Middle frontal gyrus (tissue), 1 donor: ENCODE measurements at regions not wholly inside any gene's neighbourhood (a gene's known extent, or its start where the extent isn't known, plus 50 kb on each side); places are given as distances from the start of the nearest gene placed in this dataset.
"Not testable (repeated sequence)": the region's sequence is repeated elsewhere in the genome, so short reads cannot be mapped to it uniquely, and the experiment has no call there.

Experiments used
- DNase-seq: peaks from one replicate; pipeline ENCODE4 v3.0.0-alpha.2; 2015; ENCODE audit warnings: low spot score; ENCODE audit errors: extremely low spot score

DNA sequence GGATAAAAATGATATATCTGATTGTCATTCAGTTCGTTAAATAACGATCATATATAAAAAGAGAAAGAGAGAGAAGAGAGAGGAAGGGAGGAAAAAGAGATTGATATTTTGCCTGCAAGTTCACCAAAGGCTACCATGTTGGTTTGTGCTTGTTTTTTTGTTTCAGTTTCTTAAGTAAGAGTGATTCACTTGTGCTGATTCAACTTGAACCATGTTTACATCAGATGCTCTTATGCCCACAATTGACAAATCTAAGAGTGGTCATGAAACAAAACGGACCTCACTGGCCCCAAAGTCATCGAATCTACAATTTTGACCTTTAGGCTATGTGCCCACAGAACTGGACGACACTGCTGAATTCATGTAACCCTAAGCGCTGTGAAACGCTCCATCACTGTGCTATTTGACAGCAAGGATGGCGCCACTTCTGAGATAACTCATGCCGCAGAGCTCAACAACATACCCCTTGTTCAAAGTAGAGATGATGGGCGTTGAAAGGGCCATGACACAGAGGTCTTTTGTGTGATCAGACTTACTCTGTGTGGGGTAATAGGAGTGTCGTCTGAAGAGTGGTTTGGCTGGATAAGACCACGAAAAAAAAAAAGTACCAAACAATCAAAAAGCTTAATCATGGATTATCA, 481.4 kb downstream of the SETD4 start:
- no peak for DNase-seq

DNA sequence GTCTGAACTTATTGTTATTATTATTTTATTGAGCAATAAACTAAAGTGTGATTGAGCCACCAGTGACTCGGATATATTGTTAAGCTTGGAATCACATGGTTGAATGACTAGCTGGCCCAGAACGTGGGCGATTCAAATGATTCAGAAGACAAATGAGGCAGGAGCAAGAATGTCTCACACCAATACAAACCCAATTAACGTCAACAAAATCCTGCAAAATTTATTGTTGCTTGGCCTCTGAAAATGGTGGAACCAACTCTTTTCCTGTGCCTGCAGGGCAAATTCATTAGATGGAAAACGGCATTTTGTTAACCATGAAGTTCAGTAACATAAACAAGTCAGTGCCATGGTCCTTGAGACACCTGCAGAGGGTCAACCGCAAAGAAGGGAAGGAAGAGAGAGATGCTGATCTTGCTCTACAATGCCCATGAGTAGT, 482.0 kb downstream of the SETD4 start:
- DNase-seq = no peak

- no peak for DNase-seq
Observed at GRCh38 chr21:35575280-35575915, 484.9 kb downstream of the SETD4 start.

GRCh38 chr21:35573472-35574374, 486.6 kb downstream of the SETD4 start:
- DNase-seq = no peak

GRCh38 chr21:35571910-35572309, 488.4 kb downstream of the SETD4 start:
- DNase-seq = no peak

DNA sequence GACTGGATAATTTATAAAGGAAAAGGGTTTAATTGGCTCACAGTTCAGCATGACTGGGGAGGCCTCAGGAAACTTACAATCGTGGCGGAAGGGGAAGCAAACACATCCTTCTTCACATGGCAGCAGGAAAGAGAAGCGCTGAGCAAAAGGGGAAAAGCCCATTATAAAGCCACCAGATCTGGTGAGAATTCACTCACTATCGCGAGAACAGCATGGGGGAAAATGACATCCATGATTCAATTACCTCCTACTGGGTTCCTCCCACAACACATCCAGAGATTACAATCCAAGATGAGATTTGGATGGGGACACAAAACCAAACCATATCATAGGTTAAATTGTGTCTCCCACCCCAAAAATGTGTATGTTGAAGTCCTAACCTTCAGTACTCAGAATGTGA, 491.7 kb downstream of the SETD4 start:
- no peak for DNase-seq

DNA sequence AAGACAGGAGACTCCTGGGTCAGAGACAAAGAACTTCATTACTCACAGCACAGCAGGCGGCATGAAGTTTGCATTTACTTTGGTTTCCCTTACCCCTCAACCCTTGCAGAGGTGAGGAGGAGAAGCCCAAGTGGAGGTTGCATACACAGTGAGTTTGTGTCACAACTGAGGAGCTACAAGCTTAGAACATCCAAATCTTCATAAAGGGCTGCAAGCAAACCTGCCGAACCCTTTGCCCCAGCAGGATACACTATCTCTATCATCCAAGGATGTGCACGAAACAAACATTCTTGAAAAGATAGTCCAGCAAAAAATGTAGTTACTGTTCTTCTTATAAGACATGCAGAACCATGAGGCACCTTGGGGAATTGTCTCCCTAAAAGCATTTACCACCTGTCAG, 493.5 kb downstream of the SETD4 start:
- no peak for DNase-seq

GRCh38 chr21:35565204-35565611, 495.1 kb downstream of the SETD4 start:
- DNase-seq = no peak

GRCh38 chr21:35563885-35564451, 496.4 kb downstream of the SETD4 start:
- DNase-seq = no peak

- DNase-seq = no peak
Observed at GRCh38 chr21:35562876-35563275, 497.4 kb downstream of the SETD4 start.

DNA sequence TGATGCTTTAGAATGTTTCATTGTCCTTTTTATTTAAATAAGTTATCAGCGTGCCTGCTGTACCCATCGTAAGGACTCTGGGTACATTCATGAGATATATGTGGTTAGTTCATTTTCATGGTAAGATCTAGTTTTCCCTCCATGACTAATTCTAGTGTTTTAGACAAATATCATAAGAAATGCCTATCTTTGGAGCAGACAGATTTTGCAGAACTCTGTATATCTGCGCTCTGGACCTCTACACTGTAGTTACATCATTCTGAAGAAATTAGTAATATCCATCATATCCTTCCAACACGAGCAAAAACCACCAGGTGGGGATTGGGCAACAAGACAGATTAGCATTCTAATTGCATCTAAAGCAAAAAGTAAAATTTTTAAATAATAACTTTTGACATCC, 499.2 kb downstream of the SETD4 start:
- DNase-seq = no peak

- no peak for DNase-seq
Observed at GRCh38 chr21:35559829-35560225, 500.5 kb downstream of the SETD4 start.

DNA sequence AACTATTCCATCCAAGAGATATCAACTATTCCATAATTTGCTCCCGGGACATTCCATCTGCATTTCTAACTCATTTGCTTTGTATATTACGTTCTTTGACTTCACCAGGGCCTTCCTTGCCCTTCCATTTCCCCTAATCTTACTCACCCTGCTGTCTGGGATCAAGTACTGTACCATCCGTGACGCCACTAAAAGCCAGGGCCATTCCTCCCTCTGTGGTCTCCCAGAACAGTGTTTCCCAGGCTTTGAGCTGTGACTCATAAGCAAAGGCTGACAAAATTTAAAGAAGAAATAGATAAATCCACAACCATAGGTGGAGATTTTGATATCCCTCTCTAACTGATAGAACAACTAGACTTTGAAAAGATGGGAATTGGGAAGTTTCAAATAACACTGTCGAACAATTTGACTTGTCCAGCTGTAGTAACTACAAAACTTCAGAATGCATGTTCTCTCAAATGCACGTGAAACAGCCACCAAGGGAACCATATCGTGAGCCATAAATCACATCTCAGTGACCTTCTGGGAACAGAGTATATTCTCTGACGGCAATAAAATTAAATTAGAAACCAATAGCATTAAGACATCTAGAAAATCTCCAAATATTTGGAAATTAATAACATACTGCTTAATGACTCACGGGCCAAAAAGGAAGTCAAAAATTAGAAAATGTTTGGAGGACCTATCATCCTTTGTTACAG, 501.0 kb downstream of the SETD4 start:
- DNase-seq = no peak

DNA sequence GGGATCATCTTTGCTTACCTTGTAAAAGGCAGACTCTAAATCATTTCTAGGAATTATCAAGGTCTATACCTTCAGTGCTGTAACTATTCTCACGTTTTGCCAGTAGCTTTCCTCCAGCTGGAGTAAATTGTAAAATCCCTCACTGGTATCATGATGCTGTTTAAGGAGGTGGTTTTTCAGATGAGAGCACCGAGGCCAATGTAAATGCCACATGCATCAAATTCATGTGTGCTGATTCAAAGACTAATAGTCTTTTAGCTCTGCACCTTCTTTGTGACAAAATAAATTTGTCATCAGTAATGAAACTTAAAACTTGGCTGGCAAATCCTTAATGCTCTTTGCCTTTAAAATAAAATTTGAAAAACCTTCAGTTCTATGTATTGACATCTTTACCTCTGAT, 503.8 kb downstream of the SETD4 start:
- no peak for DNase-seq

GRCh38 chr21:35552483-35552882, 503.4 kb upstream of the RUNX1 start:
- not testable (repeated sequence) for DNase-seq

GRCh38 chr21:35548904-35549615, 500.0 kb upstream of the RUNX1 start:
- DNase-seq = no peak

DNA sequence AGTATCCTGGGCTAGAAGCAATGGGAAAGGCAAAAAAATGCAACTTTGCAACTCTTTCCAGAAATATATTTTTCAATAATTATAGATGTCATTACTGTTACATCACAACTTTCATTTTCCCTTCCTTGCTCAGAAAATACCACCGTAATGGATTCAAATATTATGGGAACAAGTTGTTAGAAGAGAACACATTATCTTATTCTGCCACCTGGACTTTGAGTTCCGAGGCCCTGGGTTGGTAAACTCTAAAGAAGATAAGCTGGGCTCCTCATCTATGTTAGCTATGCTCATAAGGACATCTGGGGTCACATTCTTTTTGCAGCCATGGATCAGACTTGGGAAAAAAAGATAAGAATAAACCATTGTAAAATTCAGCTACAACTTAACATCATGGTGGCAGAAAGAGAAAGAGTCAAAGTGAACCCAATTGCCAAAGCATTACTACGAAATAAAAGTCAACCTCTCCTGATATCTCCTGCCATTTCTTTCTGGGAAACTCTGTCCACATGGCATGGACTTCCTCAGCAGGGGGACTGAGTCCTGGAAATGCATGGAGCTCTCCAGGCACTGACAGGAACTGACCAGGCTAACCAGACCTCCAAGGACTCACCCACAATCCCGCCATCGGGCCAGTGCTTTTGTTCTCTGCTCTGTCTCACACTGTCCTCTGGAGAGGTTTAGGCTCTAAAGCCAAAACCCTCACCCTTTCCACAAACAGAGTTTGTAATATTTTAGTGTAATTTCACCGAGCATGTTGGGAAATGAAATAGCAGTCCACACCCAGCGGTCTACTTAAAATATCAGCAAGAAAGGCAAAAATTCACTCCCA, 499.1 kb upstream of the RUNX1 start:
- no peak for DNase-seq

DNA sequence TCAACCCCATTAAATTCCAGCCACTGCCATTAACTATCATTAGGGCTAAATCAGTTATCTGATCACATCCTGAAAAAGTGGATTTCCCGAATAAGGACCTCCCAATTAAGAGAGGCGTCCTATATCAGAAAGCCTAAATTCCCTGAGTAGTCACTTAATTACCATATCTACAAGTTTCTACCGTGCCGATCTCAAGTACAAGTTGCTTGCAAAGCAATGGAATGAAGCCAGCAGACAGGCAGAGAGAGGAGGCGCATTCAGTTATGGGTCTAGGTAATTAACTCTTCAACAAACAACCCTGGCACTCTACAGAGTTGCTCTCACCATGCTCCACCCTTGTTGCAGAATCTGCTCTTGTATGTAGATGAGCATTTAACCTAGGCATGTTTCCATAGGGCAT, 494.6 kb upstream of the RUNX1 start:
- DNase-seq = no peak

DNA sequence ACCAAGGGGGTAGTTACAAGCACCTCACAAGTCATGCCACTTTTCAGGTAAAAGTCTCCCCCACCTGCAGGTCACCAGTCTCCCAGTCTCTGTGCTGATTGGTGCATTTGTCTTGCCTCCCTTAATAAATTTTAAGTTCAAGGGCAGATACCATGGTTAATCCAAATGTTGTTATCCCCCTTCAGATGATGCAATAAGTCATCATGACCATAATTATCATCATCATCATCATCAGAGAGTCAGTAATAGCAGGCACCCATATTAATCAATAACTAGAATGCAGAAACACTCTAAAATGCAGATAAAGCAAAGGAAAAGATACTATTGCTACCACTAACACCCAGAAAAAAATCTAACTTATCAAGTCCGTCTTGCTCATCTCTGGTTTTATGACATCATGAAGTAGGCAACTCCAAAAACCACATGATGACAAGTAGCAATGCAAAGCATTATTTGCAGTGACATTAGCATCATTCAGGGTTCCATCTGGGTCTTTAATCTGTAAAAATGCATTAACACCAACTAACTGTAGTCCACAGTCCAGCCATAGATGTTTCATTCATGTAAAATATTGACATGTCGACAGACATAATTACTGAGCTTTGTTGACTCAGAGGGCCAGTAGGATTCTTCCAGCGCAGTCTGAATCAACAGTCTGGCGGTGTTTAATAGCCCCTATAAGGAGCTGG, 492.0 kb upstream of the RUNX1 start:
- DNase-seq = no peak
